Motor neuron (in vitro differentiated cells): ENCODE measurements at regions not wholly inside any gene's neighbourhood (a gene's known extent, or its start where the extent isn't known, plus 50 kb on each side); places are given as distances from the start of the nearest gene placed in this dataset.
A peak's percentile ranks its signal among the peaks of the same experiment; 100 is the strongest.

Experiments
- ATAC-seq, 8 experiments: fragments of 200-7000 bp; cut with Tn5 transposase; replicated peaks in 6 of 8; 2 replicates each; pipeline ENCODE4 v1.8.0; 2021; ENCODE audit warnings: mild to moderate bottlenecking in 8 of 8, moderate library complexity in 8 of 8
- H3K27ac ChIP-seq, 2 donors: fragments of 250-450 bp; sonication (Bioruptor Pico); 2 replicates each; pipeline ENCODE4 v1.9.0; 2021; ENCODE audit warnings: antibody characterized with exemption in 2 of 2, mild to moderate bottlenecking in 2 of 2, moderate library complexity in 1 of 2
- H3K4me1 ChIP-seq, 2 donors: fragments of 250-450 bp; sonication (Bioruptor Pico); replicated peaks in 1 of 2; 2 replicates each; pipeline ENCODE4 v1.6.1; 2021; ENCODE audit warnings: antibody characterized with exemption in 2 of 2, mild to moderate bottlenecking in 2 of 2, moderate library complexity in 1 of 2
- H3K4me3 ChIP-seq, 5 donors: fragments of 250-450 bp; sonication (Bioruptor Pico); 2 replicates each; pipeline ENCODE4 v1.9.0; 2021; ENCODE audit warnings: antibody characterized with exemption in 5 of 5, mild to moderate bottlenecking in 5 of 5, moderate library complexity in 4 of 5
- WGBS, 10 experiments: fragments of 450-650 bp; shearing (Covaris generic); methylation state at CpG; one replicate each; pipeline ENCODE4 v1.0.0; 2022; 5-methylcytosine and 5-hydroxymethylcytosine counted together
- in situ Hi-C, 9 experiments: fragments of 400-800 bp; cut with MboI; loops; one replicate each; pipeline ENCODE4 v1.15.0; 2021; ENCODE audit warnings: low sequenced_read_pairs in 9 of 9, low pct_unique_long_range_greater_than_20kb in 2 of 9; ENCODE audit not compliant: unreplicated experiment in 9 of 9

- Histone ChIP-seq H3K27ac (no peak overlapping the region), H3K4me3 (no peak overlapping the region), H3K4me1 (peaks cover 28 to 32% of the 10 kb centered on the region in 2 donors)
- in situ Hi-C loops, result no loop called here
- WGBS, 10 experiments, result 7 to 82% (median 59%) methylated on average over 2 to 7 of the region's 7 CpGs
- peak in 6 of 8 experiments; percentile 17 to 90 (median 87) for ATAC-seq
Measured at GRCh38 chr1:81577004-81577697, 223.6 kb upstream of the ADGRL2 start.

- H3K4me1 ChIP-seq, result peaks cover 24 to 32% of the 10 kb centered on the region in 2 donors
- 33 to 73% (median 60%) methylated on average over 1 to 2 of the region's 2 CpGs; no CpG with 5 or more reads in 3 of the 10 experiments for whole genome bisulfite sequencing, 10 experiments
- peak in 5 of 8 experiments; percentile 7 to 61 (median 54) for ATAC-seq
- no peak overlapping the region for H3K4me3 ChIP-seq
- in situ Hi-C loops, result no loop called here
- no peak overlapping the region for H3K27ac ChIP-seq
Measured at GRCh38 chr1:81574408-81574807, 226.3 kb upstream of the ADGRL2 start.

- WGBS, 10 experiments, result 38 to 100% (median 93%) methylated on average over 1 to 2 of the region's 2 CpGs; no CpG with 5 or more reads in 2 of the 10 experiments
Measured at GRCh38 chr1:81573458-81573857, 227.3 kb upstream of the ADGRL2 start.

GRCh38 chr1:81571946-81572345, 228.8 kb upstream of the ADGRL2 start:
- H3K27ac ChIP-seq, result no peak overlapping the region
- no peak for ATAC-seq
- in situ Hi-C loops, result no loop called here
- H3K4me1 ChIP-seq, result peaks cover 21 to 37% of the 10 kb centered on the region in 2 donors
- WGBS, 10 experiments, result 21 to 89% (median 71%) methylated on average over 1 of the region's 1 CpG
- no peak overlapping the region for H3K4me3 ChIP-seq

More at GRCh38 chr1:81573458-81573857, 227.3 kb upstream of the ADGRL2 start:
- in situ Hi-C loops, result no loop called here
- ATAC-seq, result no peak
- no peak overlapping the region for H3K27ac ChIP-seq
- H3K4me3 ChIP-seq, result no peak overlapping the region
- H3K4me1 ChIP-seq, result peaks cover 24 to 32% of the 10 kb centered on the region in 2 donors

- no peak overlapping the region for H3K27ac ChIP-seq
- 40 to 100% (median 92%) methylated on average over 1 of the region's 1 CpG; no CpG with 5 or more reads in 1 of the 10 experiments for WGBS, 10 experiments
- in situ Hi-C loops, result no loop called here
- no peak overlapping the region for H3K4me3 ChIP-seq
- ATAC-seq, result no peak
- peaks cover 17 to 31% of the 10 kb centered on the region in 2 donors for H3K4me1 ChIP-seq
Measured at GRCh38 chr1:81569761-81570160, 231.0 kb upstream of the ADGRL2 start.

GRCh38 chr1:81563632-81564031, 237.1 kb upstream of the ADGRL2 start:
- H3K4me1 ChIP-seq, result peaks cover 10 to 24% of the 10 kb centered on the region in 2 donors
- no peak for ATAC-seq
- in situ Hi-C loops, result no loop called here
- no peak overlapping the region for H3K4me3 ChIP-seq
- H3K27ac ChIP-seq, result no peak overlapping the region

GRCh38 chr1:81562934-81563333, 237.8 kb upstream of the ADGRL2 start:
- no peak overlapping the region for H3K27ac ChIP-seq
- in situ Hi-C loops, result no loop called here
- ATAC-seq, result no peak
- 35 to 100% (median 93%) methylated on average over 1 to 3 of the region's 3 CpGs for WGBS, 10 experiments
- H3K4me3 ChIP-seq, result no peak overlapping the region
- H3K4me1 ChIP-seq, result peaks cover 10 to 21% of the 10 kb centered on the region in 2 donors

GRCh38 chr1:81560629-81561028, 240.1 kb upstream of the ADGRL2 start:
- in situ Hi-C loops, result no loop called here
- no peak overlapping the region for H3K27ac ChIP-seq
- H3K4me3 ChIP-seq, result no peak overlapping the region
- 75 to 100% (median 92%) methylated on average over 1 to 7 of the region's 7 CpGs for WGBS, 10 experiments
- no peak for ATAC-seq
- peaks cover 2 to 4% of the 10 kb centered on the region in 2 donors for H3K4me1 ChIP-seq

- no peaks in the 10 kb centered on the region for H3K4me1 ChIP-seq
- ATAC-seq, result no peak
- H3K4me3 ChIP-seq, result no peak overlapping the region
- WGBS, 10 experiments, result 13 to 88% (median 50%) methylated on average over 1 of the region's 1 CpG; no CpG with 5 or more reads in 3 of the 10 experiments
- in situ Hi-C loops, result no loop called here
- no peak overlapping the region for H3K27ac ChIP-seq
Measured at GRCh38 chr1:81559662-81560350, 240.9 kb upstream of the ADGRL2 start.

GRCh38 chr1:81558291-81559076, 242.2 kb upstream of the ADGRL2 start:
- peak in 1 of 8 experiments; percentile 41 for ATAC-seq
- 50 to 100% (median 94%) methylated on average over 1 of the region's 1 CpG; no CpG with 5 or more reads in 1 of the 10 experiments for WGBS, 10 experiments
- Histone ChIP-seq H3K27ac (no peak overlapping the region), H3K4me3 (no peak overlapping the region), H3K4me1 (no peaks in the 10 kb centered on the region)
- in situ Hi-C loops, result no loop called here

GRCh38 chr1:81556968-81557367, 243.8 kb upstream of the ADGRL2 start:
- 77 to 100% (median 94%) methylated on average over 1 to 11 of the region's 11 CpGs; no CpG with 5 or more reads in 1 of the 10 experiments for WGBS, 10 experiments
- in situ Hi-C loops, result no loop called here

GRCh38 chr1:81554534-81554933, 246.2 kb upstream of the ADGRL2 start:
- H3K4me1 ChIP-seq, result no peaks in the 10 kb centered on the region
- H3K27ac ChIP-seq, result no peak overlapping the region
- no peak for ATAC-seq
- 0 to 86% (median 50%) methylated on average over 1 of the region's 1 CpG; no CpG with 5 or more reads in 5 of the 10 experiments for WGBS, 10 experiments
- no peak overlapping the region for H3K4me3 ChIP-seq
- in situ Hi-C loops, result no loop called here

More at GRCh38 chr1:81556968-81557367, 243.8 kb upstream of the ADGRL2 start:
- no peak overlapping the region for H3K27ac ChIP-seq
- H3K4me3 ChIP-seq, result no peak overlapping the region
- H3K4me1 ChIP-seq, result no peaks in the 10 kb centered on the region
- no peak for ATAC-seq

GRCh38 chr1:81554108-81554507, 246.6 kb upstream of the ADGRL2 start:
- ATAC-seq, result no peak
- 33 to 100% (median 95%) methylated on average over 1 to 2 of the region's 2 CpGs; no CpG with 5 or more reads in 1 of the 10 experiments for WGBS, 10 experiments
- no peaks in the 10 kb centered on the region for H3K4me1 ChIP-seq
- no peak overlapping the region for H3K27ac ChIP-seq
- H3K4me3 ChIP-seq, result no peak overlapping the region
- in situ Hi-C loops, result no loop called here
